CD4-positive, alpha-beta T cell treated with Interleukin-4 for 4 hours (primary cell): ENCODE measurements at regions not wholly inside any gene's neighbourhood (a gene's known extent, or its start where the extent isn't known, plus 50 kb on each side); places are given as distances from the start of the nearest gene placed in this dataset.

ENCODE experiments used
- DNase-seq: peaks from one replicate; pipeline ENCODE4 v3.0.0-alpha.2; 2020

- DNase-seq: no peak
Observed at GRCh38 chr10:108840944-108841343, 1082.4 kb downstream of the XPNPEP1 start.

GRCh38 chr10:108836362-108836761 is 1086.9 kb downstream of the XPNPEP1 start:
- DNase-seq: no peak

- DNase-seq: no peak
Observed at GRCh38 chr10:108822026-108822425, 1101.3 kb downstream of the XPNPEP1 start.

- no peak for DNase-seq
Observed at GRCh38 chr10:108819302-108819701, 1104.0 kb downstream of the XPNPEP1 start.

- no peak for DNase-seq
Observed at GRCh38 chr10:108817584-108817983, 1105.7 kb downstream of the XPNPEP1 start.

GRCh38 chr10:108817135-108817534 is 1106.2 kb downstream of the XPNPEP1 start:
- no peak for DNase-seq

- no peak for DNase-seq
Observed at GRCh38 chr10:108812906-108813305, 1110.4 kb downstream of the XPNPEP1 start.

GRCh38 chr10:108812296-108812695 is 1111.0 kb downstream of the XPNPEP1 start:
- no peak for DNase-seq

- no peak for DNase-seq
Observed at GRCh38 chr10:108808228-108808627, 1115.1 kb downstream of the XPNPEP1 start.

- DNase-seq: no peak
Observed at GRCh38 chr10:108801775-108802517, 1121.4 kb downstream of the XPNPEP1 start.

GRCh38 chr10:108801220-108801619 is 1122.1 kb downstream of the XPNPEP1 start:
- DNase-seq: no peak

GRCh38 chr10:108797573-108797972 is 1125.7 kb downstream of the XPNPEP1 start:
- DNase-seq: no peak

- DNase-seq: no peak
Observed at GRCh38 chr10:108791794-108792474, 1131.4 kb downstream of the XPNPEP1 start.

GRCh38 chr10:108791030-108791429 is 1132.3 kb downstream of the XPNPEP1 start:
- no peak for DNase-seq

- no peak for DNase-seq
Observed at GRCh38 chr10:108789919-108790318, 1133.4 kb downstream of the XPNPEP1 start.

- DNase-seq: no peak
Observed at GRCh38 chr10:108789336-108789735, 1134.0 kb downstream of the XPNPEP1 start.

- no peak for DNase-seq
Observed at GRCh38 chr10:108788891-108789290, 1134.4 kb downstream of the XPNPEP1 start.

GRCh38 chr10:108787932-108788331 is 1135.4 kb downstream of the XPNPEP1 start:
- DNase-seq: no peak

GRCh38 chr10:108785011-108785410 is 1138.3 kb downstream of the XPNPEP1 start:
- no peak for DNase-seq

GRCh38 chr10:108784534-108784933 is 1138.8 kb downstream of the XPNPEP1 start:
- DNase-seq: no peak

- DNase-seq: no peak
Observed at GRCh38 chr10:108783897-108784296, 1139.4 kb downstream of the XPNPEP1 start.

- no peak for DNase-seq
Observed at GRCh38 chr10:108782411-108782810, 1140.9 kb downstream of the XPNPEP1 start.

GRCh38 chr10:108779501-108779900 is 1143.8 kb downstream of the XPNPEP1 start:
- no peak for DNase-seq

- DNase-seq: no peak
Observed at GRCh38 chr10:108775911-108776475, 1147.3 kb downstream of the XPNPEP1 start.
